Skin of body (tissue), 2 donors: ENCODE measurements at regions not wholly inside any gene's neighbourhood (a gene's known extent, or its start where the extent isn't known, plus 50 kb on each side); places are given as distances from the start of the nearest gene placed in this dataset. TPM values are rescaled to one million over a fixed set of nuclear protein-coding genes. Genes with fewer than 3 reads are reported as not detected.
"Not testable (repeated sequence)": the region's sequence is repeated elsewhere in the genome, so short reads cannot be mapped to it uniquely, and the experiment has no call there.

Experiments used
- DNase-seq: peaks from one replicate; lab custom pipeline; 2025; lab: John Stamatoyannopoulos, UW
- small RNA-seq: library from RNA; depleted of rRNA; stranded (forward); fragments of <200 nt; gene quantifications from one replicate; pipeline ENCODE3, GENCODE V24; 2014; ENCODE audit warnings: low replicate concordance

- no peak for DNase-seq
These were observed 67.6 kb upstream of the ETAA1 start for GRCh38 chr2:67329513-67329912.

- DNase-seq, result no peak
These were observed 67.2 kb upstream of the ETAA1 start for GRCh38 chr2:67329951-67330350.

- DNase-seq, result not testable (repeated sequence)
These were observed 65.6 kb upstream of the ETAA1 start for GRCh38 chr2:67331419-67332086.

GRCh38 chr2:67337903-67338302 lies 59.2 kb upstream of the ETAA1 start:
- no peak for DNase-seq

- no peak for DNase-seq
These were observed 58.4 kb upstream of the ETAA1 start for GRCh38 chr2:67338601-67339233.

GRCh38 chr2:67339234-67339885 lies 57.8 kb upstream of the ETAA1 start:
- DNase-seq, result no peak

GRCh38 chr2:67340133-67341011 lies 56.8 kb upstream of the ETAA1 start:
- no peak for DNase-seq

GRCh38 chr2:67341012-67341318 lies 56.2 kb upstream of the ETAA1 start:
- no peak for DNase-seq

GRCh38 chr2:67341336-67341735 lies 55.8 kb upstream of the ETAA1 start:
- DNase-seq, result no peak

GRCh38 chr2:67342394-67342793 lies 54.7 kb upstream of the ETAA1 start:
- DNase-seq, result no peak

- no peak for DNase-seq
These were observed 50.3 kb upstream of the ETAA1 start for GRCh38 chr2:67346718-67347407.

Small RNA genes lying in the stretch of these regions (small RNA-seq; reads per million reads assigned to genes)
- not detected for gene AC009474.2
